Coronary artery (tissue), 2 donors: ENCODE measurements at regions not wholly inside any gene's neighbourhood (a gene's known extent, or its start where the extent isn't known, plus 50 kb on each side); places are given as distances from the start of the nearest gene placed in this dataset.
"Not testable (repeated sequence)": the region's sequence is repeated elsewhere in the genome, so short reads cannot be mapped to it uniquely, and the experiment has no call there.

ENCODE experiments used
- DNase-seq: peaks from one replicate; pipeline ENCODE4 v3.0.0-alpha.2; 2017; ENCODE audit warnings: low spot score
- H3K27ac ChIP-seq, 2 donors: fragments of 200-600 bp; sonication (generic); one replicate each; pipeline ENCODE4 v1.5.1; 2016 to 2019
- H3K4me3 ChIP-seq: fragments of 200-600 bp; sonication (generic); 2 replicates; pipeline ENCODE4 v1.5.1; 2016; ENCODE audit warnings: mild to moderate bottlenecking, moderate library complexity
- CTCF ChIP-seq: fragments of 200-600 bp; sonication (generic); IDR thresholded peaks from one replicate; pipeline ENCODE4 v1.5.1; 2019; ENCODE audit warnings: antibody characterized with exemption

GRCh38 chr1:30446095-30446494 lies 277.3 kb downstream of the MATN1 start:
- no peak for DNase-seq
- Histone ChIP-seq H3K4me3 (no peak overlapping the region), H3K27ac (no peak overlapping the region)
- no peak for TF ChIP-seq CTCF

- Histone ChIP-seq H3K27ac (no peak overlapping the region), H3K4me3 (no peak overlapping the region)
- TF ChIP-seq CTCF = no peak
- DNase-seq = peak; percentile 35
Measured at GRCh38 chr1:30445449-30445848, 277.9 kb downstream of the MATN1 start.

- no peak overlapping the region for H3K4me3 ChIP-seq
- TF ChIP-seq CTCF = no peak
- no peak for DNase-seq
- no peak overlapping the region for H3K27ac ChIP-seq
Measured at GRCh38 chr1:30444850-30445249, 278.5 kb downstream of the MATN1 start.

- TF ChIP-seq CTCF = no peak
- DNase-seq = no peak
Measured at GRCh38 chr1:30444401-30444800, 279.0 kb downstream of the MATN1 start.

GRCh38 chr1:30438274-30438673 lies 285.1 kb downstream of the MATN1 start:
- not testable (repeated sequence) for H3K27ac ChIP-seq, DNase-seq

More at GRCh38 chr1:30444401-30444800, 279.0 kb downstream of the MATN1 start:
- Histone ChIP-seq H3K4me3 (no peak overlapping the region), H3K27ac (no peak overlapping the region)

GRCh38 chr1:30437059-30437576 lies 286.3 kb downstream of the MATN1 start:
- TF ChIP-seq CTCF = no peak
- DNase-seq = no peak
- Histone ChIP-seq H3K4me3 (no peak overlapping the region), H3K27ac (no peak overlapping the region)

More at GRCh38 chr1:30438274-30438673, 285.1 kb downstream of the MATN1 start:
- H3K4me3 ChIP-seq = not testable (repeated sequence)

- Histone ChIP-seq H3K27ac (no peak overlapping the region), H3K4me3 (no peak overlapping the region)
- TF ChIP-seq CTCF = no peak
- DNase-seq = peak; percentile 28
Measured at GRCh38 chr1:30427545-30427944, 295.8 kb downstream of the MATN1 start.

- TF ChIP-seq CTCF = no peak
- Histone ChIP-seq H3K27ac (no peak overlapping the region), H3K4me3 (no peak overlapping the region)
- DNase-seq = peak; percentile 9
Measured at GRCh38 chr1:30425046-30425445, 298.3 kb downstream of the MATN1 start.
